HepG2 (cell line): ENCODE measurements at regions not wholly inside any gene's neighbourhood (a gene's known extent, or its start where the extent isn't known, plus 50 kb on each side); places are given as distances from the start of the nearest gene placed in this dataset.

Experiments
- ATAC-seq: fragments of 200-7000 bp; cut with Tn5 transposase; 3 replicates; pipeline ENCODE4 v1.9.1; 2020; ENCODE audit warnings: mild to moderate bottlenecking, moderate library complexity
- BruUV-seq: library from RNA; stranded (reverse); fragments of 400-500 nt; replicated peaks from 2 replicates; lab custom pipeline; 2021; lab: Mats Ljungman, UMichigan
- CTCF ChIA-PET: fragments of 300-600 bp; formaldehyde crosslinking; extraction: SDS; loops from one replicate; lab custom pipeline; 2021; ENCODE audit warnings: low total read pairs, inconsistent platforms, low intra/inter-chr PET ratio; lab: Yijun Ruan, JAX
- POLR2A ChIA-PET: fragments of 350-600 bp; sonication (Branson Sonifier 250); formaldehyde crosslinking; loops from one replicate; lab custom pipeline; 2020; ENCODE audit warnings: antibody characterized with exemption, inconsistent platforms; lab: Yijun Ruan, JAX
- DNase-seq: peaks from one replicate; pipeline ENCODE4 v3.0.0-alpha.2; 2015; ENCODE audit warnings: low spot score
- FAIRE-seq: peaks from 3 replicates; lab custom pipeline; 2011; peaks lifted over from hg19 to GRCh38; lab: Jason Lieb, UNC
- H2AFZ ChIP-seq: one replicate; pipeline ENCODE4 v1.6.1; 2011; ENCODE audit warnings: low read length, inconsistent platforms
- H3K27ac ChIP-seq: fragments of 300-600 bp; 3 replicates; pipeline ENCODE4 v1.8.0; 2011; ENCODE audit warnings: mixed run types, mild to moderate bottlenecking, mixed read lengths, low read length, inconsistent platforms; ENCODE audit not compliant: insufficient read depth; ENCODE audit errors: extremely low read length
- H3K27me3 ChIP-seq, 2 experiments: fragments of 200-600 bp in 1 of 2; 2 replicates in 1 of 2; 3 replicates in 1 of 2; pipeline versions ENCODE4 v1.6.0 to v1.8.0; 2011; ENCODE audit warnings: low read length in 2 of 2, mild to moderate bottlenecking in 2 of 2, moderate library complexity in 2 of 2, inconsistent platforms in 1 of 2; ENCODE audit not compliant: insufficient read depth in 2 of 2, control insufficient read depth in 1 of 2
- H3K36me3 ChIP-seq, 2 experiments: fragments of 200-600 bp in 1 of 2; replicated peaks in 1 of 2; 2 replicates in 1 of 2; 3 replicates in 1 of 2; pipeline versions ENCODE4 v1.5.1 to v1.8.0; 2011; ENCODE audit warnings: low read length in 2 of 2, inconsistent platforms in 1 of 2; ENCODE audit not compliant: insufficient read depth in 2 of 2, control insufficient read depth in 1 of 2
- H3K4me1 ChIP-seq: 2 replicates; pipeline ENCODE4 v1.5.1; 2012; ENCODE audit warnings: low read length, inconsistent platforms; ENCODE audit not compliant: insufficient read depth
- H3K4me2 ChIP-seq: 2 replicates; pipeline ENCODE4 v1.6.0; 2011; ENCODE audit warnings: low read depth, low read length, inconsistent platforms
- H3K4me3 ChIP-seq, 3 experiments: fragments of 200-600 bp in 1 of 3; sonication (generic), shearing (Covaris generic) in 1 of 3; replicated peaks in 1 of 3; 2 replicates each; pipeline ENCODE4 v1.5.1; 2011 to 2016; ENCODE audit warnings: low read length in 3 of 3, inconsistent platforms in 2 of 3, low read depth in 2 of 3, mild to moderate bottlenecking in 2 of 3, control low read depth in 1 of 3, mixed read lengths in 1 of 3; ENCODE audit not compliant: insufficient read depth in 1 of 3
- H3K79me2 ChIP-seq: one replicate; pipeline ENCODE4 v1.6.1; 2011; ENCODE audit warnings: low read length, inconsistent platforms; ENCODE audit not compliant: insufficient read depth
- H3K9ac ChIP-seq: 2 replicates; pipeline ENCODE4 v1.6.0; 2011; ENCODE audit warnings: mild to moderate bottlenecking, low read depth, low read length, inconsistent platforms; ENCODE audit not compliant: insufficient read depth
- H3K9me3 ChIP-seq: 2 replicates; pipeline ENCODE4 v1.5.1; 2012; ENCODE audit warnings: mild to moderate bottlenecking, low read length
- H4K20me1 ChIP-seq: 2 replicates; pipeline ENCODE4 v1.6.0; 2011; ENCODE audit warnings: inconsistent platforms, mild to moderate bottlenecking, low read length, moderate library complexity; ENCODE audit not compliant: insufficient read depth
- MAZ ChIP-seq, 2 experiments: sonication (generic) in 1 of 2; formaldehyde crosslinking in 1 of 2; IDR thresholded peaks; 2 replicates each; pipeline versions ENCODE4 v1.5.0 to v1.6.1; 2012 to 2020; ENCODE audit warnings: low read depth in 2 of 2, mild to moderate bottlenecking in 2 of 2, borderline replicate concordance in 1 of 2, improper control_type of control experiment in 1 of 2, low read length in 1 of 2, missing genetic modification reagents in 1 of 2, moderate library complexity in 1 of 2
- NFAT5 ChIP-seq: sonication (generic); formaldehyde crosslinking; IDR thresholded peaks from 2 replicates; pipeline ENCODE4 v1.4.0; 2020; ENCODE audit warnings: missing genetic modification reagents
- PTBP1 ChIP-seq: fragments of 200-400 bp; formaldehyde crosslinking; IDR thresholded peaks from 2 replicates; pipeline ENCODE4 v1.6.1; 2018; ENCODE audit warnings: low read length, low read depth; ENCODE audit not compliant: poor library complexity, severe bottlenecking
- RFX3 ChIP-seq: IDR thresholded peaks from 2 replicates; pipeline ENCODE4 v1.6.1; 2016; ENCODE audit warnings: missing biosample characterization, missing genetic modification reagents
- SNAPC2 ChIP-seq: sonication (generic); formaldehyde crosslinking; IDR thresholded peaks from 2 replicates; pipeline ENCODE4 v1.8.1; 2022; ENCODE audit warnings: mild to moderate bottlenecking, missing genetic modification reagents
- ZBTB25 ChIP-seq: IDR thresholded peaks from 2 replicates; pipeline ENCODE4 v1.6.1; 2018; ENCODE audit warnings: missing genetic modification reagents
- ZNF619 ChIP-seq: sonication (generic); formaldehyde crosslinking; IDR thresholded peaks from 2 replicates; pipeline ENCODE4 v1.4.0; 2020; ENCODE audit warnings: mild to moderate bottlenecking, missing genetic modification reagents
- WGBS: methylation state at CpG from one replicate; pipeline ENCODE4 v1.1.6; 2017; ENCODE audit warnings: low lambda C conversion rate; 5-methylcytosine and 5-hydroxymethylcytosine counted together
- in situ Hi-C: cut with HindIII; loops from 2 replicates; pipeline ENCODE4 v1.10.0; 2017; ENCODE audit warnings: low pct_unique_long_range_greater_than_20kb; ENCODE audit not compliant: extremely low pct_ligation_motif_present
- intact Hi-C: fragments of 100-400 bp; cut with micrococcal nuclease; formaldehyde crosslinking; loops from one replicate; pipeline ENCODE4 v1.10.0; 2022; ENCODE audit not compliant: unreplicated experiment

DNA sequence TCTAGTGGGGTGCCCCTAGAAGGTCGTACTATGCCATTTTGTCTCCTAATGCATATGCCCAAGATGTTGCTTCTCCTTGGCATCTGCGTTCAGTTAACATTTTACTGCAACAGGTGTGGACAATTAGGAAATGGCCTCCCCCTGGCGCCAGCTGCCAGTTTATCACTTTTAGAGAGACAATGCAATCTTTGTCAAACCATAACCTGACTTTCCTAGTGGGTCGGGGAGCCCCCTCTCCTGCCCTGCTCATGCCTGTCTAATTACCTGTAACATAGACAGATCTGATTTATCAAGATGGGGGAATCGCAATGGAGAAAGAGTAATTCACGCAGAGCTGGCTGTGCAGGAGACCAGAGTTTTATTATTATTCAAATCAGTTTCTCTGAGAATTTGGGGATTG is 353.7 kb upstream of the SGO1 start (continued):
- TF ChIP-seq NFAT5 (CRISPR knock-in tag): no peak
- no peak for TF ChIP-seq ZBTB25
- no peak for TF ChIP-seq RFX3 (CRISPR knock-in tag)
- no peak for TF ChIP-seq PTBP1

DNA sequence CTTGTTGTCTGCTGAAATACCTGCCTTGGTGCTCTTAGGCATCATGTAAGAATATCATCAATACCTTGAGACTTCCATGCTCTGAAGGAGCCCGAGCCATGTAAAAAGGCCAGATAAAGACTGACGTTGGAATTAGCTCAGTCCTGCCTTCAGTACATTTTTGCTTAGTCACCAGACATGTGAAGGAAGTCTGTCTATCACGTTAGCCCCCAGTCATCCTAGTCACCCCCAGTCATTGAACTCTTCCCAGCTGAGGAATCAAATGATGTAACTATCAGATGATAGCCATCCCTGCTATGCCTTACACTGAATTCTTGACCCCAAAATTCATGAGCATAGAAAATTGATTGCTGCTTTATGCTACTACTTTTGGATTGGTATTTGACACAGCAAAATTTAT is 351.2 kb upstream of the SGO1 start:
- in situ Hi-C loops: no loop called here
- TF ChIP-seq ZNF619 (CRISPR knock-in tag): no peak
- TF ChIP-seq SNAPC2 (CRISPR knock-in tag): no peak
- TF ChIP-seq MAZ (IDR thresholded peaks at IDR 0.05; ENCODE audit: borderline replicate concordance, low read depth, low read length): no peak
- TF ChIP-seq MAZ (CRISPR knock-in tag; IDR thresholded peaks at IDR 0.05; ENCODE audit: low read depth): no peak
- TF ChIP-seq, all 625 proteins: peak for 0
- Histone ChIP-seq H3K4me2 (no peak overlapping the region), H3K36me3 (no peaks in the 10 kb centered on the region), H3K79me2 (no peaks in the 10 kb centered on the region), H2AFZ (no peak overlapping the region), H3K9ac (no peak overlapping the region), H3K4me3 (no peak overlapping the region), H3K27me3 (no peaks in the 10 kb centered on the region), H4K20me1 (no peaks in the 10 kb centered on the region), H3K27ac (no peak overlapping the region), H3K4me1 (no peaks in the 10 kb centered on the region), H3K9me3 (peaks cover 36% of the 10 kb centered on the region)
- 0% methylated on average over 2 of the region's 3 CpGs for WGBS
- BruUV-seq: no TSS peak
- CTCF ChIA-PET: no interaction called here
- ATAC-seq (no peak), FAIRE-seq (no peak), DNase-seq (no peak)
- POLR2A ChIA-PET: no interaction called here
- intact Hi-C loops: no loop called here
